Kidney glomerular epithelial cell (primary cell): ENCODE measurements at regions not wholly inside any gene's neighbourhood (a gene's known extent, or its start where the extent isn't known, plus 50 kb on each side); places are given as distances from the start of the nearest gene placed in this dataset.
"Not testable (repeated sequence)": the region's sequence is repeated elsewhere in the genome, so short reads cannot be mapped to it uniquely, and the experiment has no call there.

Source experiments
- DNase-seq: peaks from one replicate; lab custom pipeline; 2025; lab: John Stamatoyannopoulos, UW

DNA sequence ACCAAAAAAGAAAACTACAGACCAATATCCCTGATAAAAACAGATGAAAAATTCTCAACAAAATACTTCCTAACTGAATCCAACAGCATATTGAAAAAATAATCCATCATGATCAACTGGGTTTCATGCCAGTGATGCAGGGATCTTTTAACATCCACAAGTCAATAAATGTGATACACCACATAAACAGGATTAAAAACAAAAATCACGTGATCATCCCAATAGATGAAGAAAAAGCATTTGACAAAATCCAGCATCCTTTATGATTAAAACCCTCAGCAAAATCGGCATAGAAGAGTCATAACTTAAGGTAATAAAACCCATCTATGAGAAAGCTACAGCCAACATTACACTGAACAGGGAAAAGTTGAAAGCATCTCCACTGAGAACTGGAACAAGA is 107.5 kb downstream of the DCLK3 start:
- no peak for DNase-seq

DNA sequence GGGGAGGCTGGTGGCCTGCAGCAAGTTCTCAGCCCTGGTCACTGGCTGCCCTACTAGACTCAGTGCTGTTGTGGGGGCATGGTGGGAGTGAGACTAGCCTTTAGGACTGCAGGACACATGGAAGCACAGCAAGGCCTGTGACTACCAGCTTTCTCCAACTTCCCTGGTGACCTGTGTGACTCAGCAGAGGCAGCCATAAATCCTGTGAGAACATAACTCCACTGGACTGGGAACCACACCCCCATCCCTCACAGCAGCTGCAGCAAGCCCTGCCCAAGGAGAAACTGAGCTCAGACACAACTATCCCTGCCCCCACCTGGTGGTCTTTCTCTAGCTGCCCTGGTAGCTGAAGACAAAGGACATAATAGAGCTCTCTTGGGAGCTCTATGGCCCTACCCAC is 111.3 kb downstream of the DCLK3 start:
- DNase-seq: no peak

GRCh38 chr3:36652104-36652503 is 112.2 kb downstream of the DCLK3 start:
- DNase-seq: no peak

- peak; percentile 79 for DNase-seq
Observed at GRCh38 chr3:36650271-36650671, 114.1 kb downstream of the DCLK3 start.

GRCh38 chr3:36649125-36649524 is 115.2 kb downstream of the DCLK3 start:
- DNase-seq: no peak

DNA sequence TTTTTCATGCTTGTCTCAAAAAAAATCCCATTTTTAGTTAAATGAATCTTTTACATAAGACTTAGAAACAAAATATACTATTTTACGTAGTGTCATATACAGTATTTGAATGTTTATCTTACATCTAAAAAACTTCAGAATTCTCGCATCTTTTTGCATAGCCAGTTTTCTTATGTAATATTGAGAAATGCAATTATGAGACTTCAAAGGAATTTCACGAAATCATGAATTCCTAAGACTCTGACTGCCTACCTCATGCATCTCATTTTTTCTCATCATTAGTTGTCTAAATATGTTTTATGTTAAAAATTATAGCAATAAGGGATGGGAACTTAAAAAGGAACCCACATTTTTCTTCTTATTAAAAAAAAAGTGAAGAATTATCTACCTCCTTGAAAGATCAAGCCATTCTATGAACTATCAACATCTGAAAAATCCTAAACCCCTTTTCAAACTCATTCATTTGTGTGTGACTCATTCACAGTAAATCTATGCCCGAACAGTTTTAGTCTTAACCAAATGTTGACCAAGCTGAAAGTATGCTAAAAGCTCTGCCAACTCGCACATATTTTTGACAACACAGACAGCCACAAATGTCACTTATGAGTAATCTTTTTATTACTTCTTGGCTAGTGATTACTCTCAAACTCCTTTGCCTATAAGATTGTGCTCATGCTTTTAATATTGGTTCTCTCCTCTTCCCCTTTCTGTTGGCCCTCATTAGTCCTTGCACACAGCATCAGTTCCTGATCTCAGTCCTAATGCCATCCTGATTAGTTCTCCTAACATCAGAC is 115.9 kb downstream of the DCLK3 start:
- DNase-seq: peak; percentile 93

- DNase-seq: no peak
Observed at GRCh38 chr3:36647423-36647853, 116.9 kb downstream of the DCLK3 start.

GRCh38 chr3:36643192-36643591 is 121.2 kb downstream of the DCLK3 start:
- no peak for DNase-seq

DNA sequence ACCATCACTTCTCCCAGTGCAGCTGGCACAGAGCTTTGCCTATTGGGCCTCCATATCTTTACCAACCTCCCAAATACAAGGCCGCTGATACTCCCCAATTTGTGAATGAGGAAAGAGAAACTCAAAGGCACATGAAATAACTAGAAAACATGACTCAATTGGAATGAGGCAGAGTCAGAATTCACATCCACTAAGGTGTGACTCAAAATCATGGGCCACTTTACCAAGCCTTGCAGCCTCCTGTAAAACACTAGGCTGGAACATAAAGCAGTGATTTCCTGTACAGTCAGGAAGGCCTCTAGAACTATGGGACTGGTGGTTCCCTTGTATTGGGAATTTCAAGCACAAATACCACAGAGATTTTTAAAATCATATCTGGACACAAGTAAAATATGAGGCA is 128.6 kb downstream of the DCLK3 start:
- DNase-seq: no peak

DNA sequence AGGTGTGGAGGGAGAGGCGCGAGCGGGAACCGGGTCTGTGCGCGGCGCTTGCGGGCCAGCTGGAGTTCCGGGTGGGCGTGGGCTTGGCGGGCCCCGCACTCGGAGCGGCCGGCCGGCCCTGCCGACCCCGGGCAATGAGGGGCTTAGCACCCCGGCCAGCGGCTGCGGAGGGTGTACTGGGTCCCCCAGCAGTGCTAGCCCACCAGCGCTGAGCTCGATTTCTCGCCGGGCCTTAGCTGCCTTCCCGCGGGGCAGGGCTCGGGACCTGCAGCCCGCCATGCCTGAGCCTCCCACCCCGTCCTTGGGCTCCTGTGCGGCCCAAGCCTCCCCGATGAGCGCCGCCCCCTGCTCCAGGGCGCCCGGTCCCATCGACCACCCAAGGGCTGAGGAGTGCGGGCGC is 130.5 kb downstream of the DCLK3 start:
- DNase-seq: not testable (repeated sequence)

- DNase-seq: no peak
Observed at GRCh38 chr3:36633060-36633459, 131.3 kb downstream of the DCLK3 start.

- no peak for DNase-seq
Observed at GRCh38 chr3:36631549-36631948, 132.8 kb downstream of the DCLK3 start.

GRCh38 chr3:36615861-36616260 is 148.5 kb downstream of the DCLK3 start:
- DNase-seq: no peak

DNA sequence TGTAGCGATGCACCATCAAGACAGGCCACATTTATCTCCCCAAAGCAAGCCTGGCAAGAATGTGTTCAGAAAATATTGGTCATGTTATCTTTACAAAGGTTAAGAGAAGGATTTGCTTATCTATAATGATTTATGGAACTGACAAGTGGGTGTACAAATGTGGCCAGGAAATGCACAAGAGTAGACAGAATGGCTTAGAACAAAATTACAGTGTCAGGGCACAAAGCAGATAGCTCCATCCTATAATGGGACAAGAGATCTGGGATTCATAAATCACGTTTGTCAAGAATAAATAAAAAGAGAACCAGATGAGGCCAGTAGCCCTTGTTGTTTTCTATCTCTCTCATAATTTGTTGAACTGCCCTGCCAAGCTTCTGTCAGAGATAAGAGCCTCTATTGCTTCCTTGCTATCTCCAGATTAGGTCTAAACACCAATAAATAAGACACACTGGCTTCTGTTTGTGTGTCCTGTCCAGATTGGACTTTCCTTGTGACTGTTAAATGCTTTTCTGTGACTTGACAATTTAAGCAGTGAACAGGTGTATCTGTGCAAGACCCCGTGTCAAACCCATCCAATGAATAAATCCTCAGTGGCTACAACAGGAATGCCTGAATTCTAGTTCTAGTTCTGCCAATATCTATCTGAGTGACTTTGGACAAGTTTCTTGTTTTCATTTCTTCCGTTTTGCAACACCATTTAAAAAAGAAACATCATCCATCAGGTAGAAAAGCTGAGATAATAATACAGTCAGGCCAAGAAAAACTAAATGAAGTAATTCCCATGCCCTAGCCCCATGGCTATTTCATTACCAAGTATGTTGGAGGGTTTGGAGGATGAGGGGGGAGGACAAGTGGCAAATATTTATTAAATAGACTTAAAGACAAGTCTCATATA is 157.2 kb downstream of the DCLK3 start:
- no peak for DNase-seq

GRCh38 chr3:36603423-36603822 is 160.9 kb downstream of the DCLK3 start:
- DNase-seq: no peak

GRCh38 chr3:36600404-36600803 is 163.9 kb downstream of the DCLK3 start:
- DNase-seq: no peak
